IMR-90 (cell line): ENCODE measurements at regions not wholly inside any gene's neighbourhood (a gene's known extent, or its start where the extent isn't known, plus 50 kb on each side); places are given as distances from the start of the nearest gene placed in this dataset.

Source experiments
- BHLHE40 ChIP-seq: fragments of 150-350 bp; IDR thresholded peaks from 2 replicates; pipeline ENCODE4 v1.6.1; 2016; ENCODE audit warnings: mild to moderate bottlenecking, low read depth, low read length
- CEBPB ChIP-seq: IDR thresholded peaks from 2 replicates; pipeline ENCODE4 v1.6.1; 2012; ENCODE audit warnings: low read depth, low read length, improper control_type of control experiment
- CTCF ChIP-seq: conservative IDR thresholded peaks from 2 replicates; pipeline ENCODE4 v1.5.1; 2012; ENCODE audit warnings: mild to moderate bottlenecking, low read depth, low read length, improper control_type of control experiment
- ELK1 ChIP-seq: fragments of 150-350 bp; IDR thresholded peaks from 2 replicates; pipeline ENCODE4 v1.6.1; 2016; ENCODE audit warnings: low read depth, mild to moderate bottlenecking, low read length, moderate library complexity, borderline replicate concordance
- FOS ChIP-seq: fragments of 150-350 bp; IDR thresholded peaks from 2 replicates; pipeline ENCODE4 v1.6.1; 2016; ENCODE audit warnings: low read depth, low read length
- MAZ ChIP-seq: IDR thresholded peaks from 2 replicates; pipeline ENCODE4 v1.6.1; 2012; ENCODE audit warnings: low read depth, mild to moderate bottlenecking, low read length, improper control_type of control experiment, moderate library complexity, borderline replicate concordance
- MXI1 ChIP-seq: IDR thresholded peaks from 2 replicates; pipeline ENCODE4 v1.6.1; 2012; ENCODE audit warnings: low read depth, mild to moderate bottlenecking, low read length, moderate library complexity, borderline replicate concordance
- NFE2L2 ChIP-seq: fragments of 150-350 bp; IDR thresholded peaks from 2 replicates; pipeline ENCODE4 v1.6.1; 2016; ENCODE audit warnings: low read depth, mild to moderate bottlenecking, low read length
- POLR2A ChIP-seq: IDR thresholded peaks from 2 replicates; pipeline ENCODE4 v1.6.1; 2012; ENCODE audit warnings: mild to moderate bottlenecking, low read depth, low read length
- RAD21 ChIP-seq: IDR thresholded peaks from 2 replicates; pipeline ENCODE4 v1.6.1; 2012; ENCODE audit warnings: low read length, improper control_type of control experiment
- RCOR1 ChIP-seq: IDR thresholded peaks from 2 replicates; pipeline ENCODE4 v1.6.1; 2012; ENCODE audit warnings: mild to moderate bottlenecking, low read length, improper control_type of control experiment; ENCODE audit not compliant: insufficient replicate concordance
- SMC3 ChIP-seq: fragments of 150-350 bp; IDR thresholded peaks from 2 replicates; pipeline ENCODE4 v1.6.1; 2016; ENCODE audit warnings: low read depth, mild to moderate bottlenecking, antibody characterized with exemption, low read length, moderate library complexity
- USF2 ChIP-seq: fragments of 150-350 bp; IDR thresholded peaks from 2 replicates; pipeline ENCODE4 v1.6.1; 2017; ENCODE audit warnings: mild to moderate bottlenecking, antibody characterized with exemption, low read length, low read depth

GRCh38 chrX:7261672-7262332 is 113.8 kb upstream of the PUDP start:
- no peak for TF ChIP-seq CTCF
- TF ChIP-seq RCOR1, result no peak
- no peak for TF ChIP-seq USF2
- TF ChIP-seq POLR2A, result no peak
- TF ChIP-seq BHLHE40, result no peak
- no peak for TF ChIP-seq MAZ
- TF ChIP-seq FOS, result no peak
- no peak for TF ChIP-seq MXI1
- no peak for TF ChIP-seq NFE2L2
- TF ChIP-seq RAD21, result no peak
- no peak for TF ChIP-seq SMC3
- TF ChIP-seq CEBPB, result 0 out of 2 replicates have a peak, but pooled peaks have one; percentile 8
- no peak for TF ChIP-seq ELK1
